ENCODE measurements at regions not wholly inside any gene's neighbourhood (a gene's known extent, or its start where the extent isn't known, plus 50 kb on each side); places are given as distances from the start of the nearest gene placed in this dataset.
A peak's percentile ranks its signal among the peaks of the same experiment; 100 is the strongest.

DNA sequence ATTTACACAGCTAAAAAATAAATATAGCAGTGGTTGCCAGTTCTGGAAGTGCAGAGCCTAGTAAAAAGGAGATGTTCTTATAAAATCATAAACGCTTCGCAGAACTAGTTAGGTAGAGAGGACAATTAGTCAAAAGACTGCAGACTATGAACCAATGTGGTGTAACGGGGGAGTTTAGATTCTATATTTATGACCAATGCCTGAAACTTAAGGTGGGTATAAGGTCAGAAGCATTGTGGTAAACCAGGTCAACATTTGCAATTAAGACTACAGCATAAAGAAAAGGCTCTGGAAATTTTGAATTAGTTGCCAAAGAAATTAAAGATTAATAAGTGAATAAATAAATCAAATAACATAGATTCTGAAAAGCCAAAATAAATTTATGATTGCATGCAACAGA lies 370.4 kb downstream of the PRDM9 start:
- H3K4me3 ChIP-seq = no peak overlapping the region
- H3K9me3 ChIP-seq (replicated peaks; ENCODE audit: control insufficient read depth, insufficient read depth, low read length) = no peaks in the 10 kb centered on the region
- 91% methylated on average over 3 of the region's 3 CpGs for WGBS (ENCODE audit: insufficient coverage, insufficient replicate concordance, low lambda C conversion rate, missing lambda C conversion rate)
- ATAC-seq = peak; percentile 71
- SMC1A ChIA-PET (ENCODE audit: uncharacterized antibody, unreplicated experiment) = interaction anchor here (0.7 kb wide), 1 partner anchor 164 kb away, joined by 3 read pairs; no protein-coding TSS in a partner anchor
- RAD21 ChIA-PET (ENCODE audit: unreplicated experiment) = no interaction called here
- no peaks in the 10 kb centered on the region for H3K79me2 ChIP-seq (ENCODE audit: control insufficient read depth, insufficient read depth, low read length)
- POLR2A ChIA-PET = no interaction called here
- no peak for TF ChIP-seq FOS (IDR thresholded peaks at IDR 0.05; ENCODE audit: borderline replicate concordance, extremely low read depth, insufficient read length)
- TF ChIP-seq NR2F1 (conservative IDR thresholded peaks at IDR 0.05) = peak; percentile 65; the same call in 1 of the 2 replicates
- H3K27ac ChIP-seq (ENCODE audit: control insufficient read depth, insufficient read depth) = no peak overlapping the region
- no TSS peak for BruUV-seq (replicated peaks)
- no peak overlapping the region for H2AFZ ChIP-seq (ENCODE audit: control insufficient read depth, low read depth, low read length)
- in situ Hi-C loops (cut with MboI) = no loop called here
- CTCF ChIA-PET = no interaction called here
- FAIRE-seq = no peak
- H4K20me1 ChIP-seq (ENCODE audit: control insufficient read depth, insufficient read depth) = no peaks in the 10 kb centered on the region
- intact Hi-C loops (cut with micrococcal nuclease; ENCODE audit: unreplicated experiment) = no loop called here
- H3K9ac ChIP-seq (ENCODE audit: control insufficient read depth, insufficient read depth, low read length) = no peak overlapping the region
- H3K36me3 ChIP-seq (ENCODE audit: control insufficient read depth in 2 of 2, insufficient read depth in 2 of 2, low read length in 1 of 2) = no peaks in the 10 kb centered on the region
- H3K27me3 ChIP-seq (replicated peaks in 1 of 2; ENCODE audit: control insufficient read depth in 2 of 2, insufficient read depth in 2 of 2, low read length in 1 of 2) = no peaks in the 10 kb centered on the region
- DNase-seq (ENCODE audit: low read depth, low spot score) = no peak
- no peaks in the 10 kb centered on the region for H3K4me1 ChIP-seq (ENCODE audit: control insufficient read depth, insufficient read depth, low read length)
- H3K4me2 ChIP-seq (ENCODE audit: control insufficient read depth, insufficient read depth) = no peak overlapping the region

DNA sequence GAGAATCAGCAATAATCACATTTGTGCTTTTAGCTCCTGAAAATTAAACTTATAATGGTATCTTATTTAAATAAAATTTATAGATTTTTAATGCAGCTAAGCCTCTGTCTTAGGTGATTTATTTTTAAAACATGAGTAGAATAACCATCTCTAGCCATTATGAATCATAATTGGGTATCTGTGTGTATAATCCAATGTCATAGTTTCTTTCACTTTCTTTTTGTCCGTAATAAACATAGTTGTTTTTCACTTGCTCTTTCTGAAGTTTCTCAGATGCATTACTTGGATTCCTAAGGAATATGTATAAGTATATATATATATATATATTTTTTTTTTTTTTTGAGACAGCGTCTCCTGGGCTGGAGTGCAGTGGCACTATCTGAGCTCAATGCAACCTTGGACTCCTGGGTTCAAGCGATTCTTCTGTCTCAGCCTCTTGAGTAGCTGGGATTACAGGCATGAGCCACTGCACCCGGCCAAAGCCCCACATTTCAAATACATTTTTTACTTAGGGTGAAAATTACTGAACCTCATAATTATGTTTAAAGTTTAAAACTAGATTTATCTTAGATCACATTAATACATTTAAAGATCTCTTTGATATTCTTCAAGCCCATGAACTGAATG lies 377.1 kb downstream of the PRDM9 start:
- Histone ChIP-seq H3K4me2 (ENCODE audit: control insufficient read depth, insufficient read depth) (no peak overlapping the region), H3K27ac (ENCODE audit: control insufficient read depth, insufficient read depth) (no peak overlapping the region), H3K36me3 (ENCODE audit: control insufficient read depth in 2 of 2, insufficient read depth in 2 of 2, low read length in 1 of 2) (no peaks in the 10 kb centered on the region), H4K20me1 (ENCODE audit: control insufficient read depth, insufficient read depth) (no peaks in the 10 kb centered on the region), H3K4me1 (ENCODE audit: control insufficient read depth, insufficient read depth, low read length) (no peaks in the 10 kb centered on the region), H3K9me3 (replicated peaks; ENCODE audit: control insufficient read depth, insufficient read depth, low read length) (no peaks in the 10 kb centered on the region), H2AFZ (ENCODE audit: control insufficient read depth, low read depth, low read length) (no peak overlapping the region), H3K27me3 (replicated peaks in 1 of 2; ENCODE audit: control insufficient read depth in 2 of 2, insufficient read depth in 2 of 2, low read length in 1 of 2) (no peaks in the 10 kb centered on the region), H3K79me2 (ENCODE audit: control insufficient read depth, insufficient read depth, low read length) (no peaks in the 10 kb centered on the region), H3K9ac (ENCODE audit: control insufficient read depth, insufficient read depth, low read length) (no peak overlapping the region), H3K4me3 (no peak overlapping the region)
- ATAC-seq = peak; percentile 68
- no peak for DNase-seq (ENCODE audit: low read depth, low spot score)
- SMC1A ChIA-PET (ENCODE audit: uncharacterized antibody, unreplicated experiment) = no interaction called here
- BruUV-seq (replicated peaks) = no TSS peak
- CTCF ChIA-PET = no interaction called here
- in situ Hi-C loops (cut with MboI) = no loop called here
- 26% methylated on average over 4 of the region's 4 CpGs for WGBS (ENCODE audit: insufficient coverage, insufficient replicate concordance, low lambda C conversion rate, missing lambda C conversion rate)
- POLR2A ChIA-PET = no interaction called here
- intact Hi-C loops (cut with micrococcal nuclease; ENCODE audit: unreplicated experiment) = loop anchor here (5.0 kb wide), 1 partner anchor 108 kb away; no protein-coding TSS in a partner anchor
- no peak for FAIRE-seq
- RAD21 ChIA-PET (ENCODE audit: unreplicated experiment) = no interaction called here
- TF ChIP-seq, protein P1, sequence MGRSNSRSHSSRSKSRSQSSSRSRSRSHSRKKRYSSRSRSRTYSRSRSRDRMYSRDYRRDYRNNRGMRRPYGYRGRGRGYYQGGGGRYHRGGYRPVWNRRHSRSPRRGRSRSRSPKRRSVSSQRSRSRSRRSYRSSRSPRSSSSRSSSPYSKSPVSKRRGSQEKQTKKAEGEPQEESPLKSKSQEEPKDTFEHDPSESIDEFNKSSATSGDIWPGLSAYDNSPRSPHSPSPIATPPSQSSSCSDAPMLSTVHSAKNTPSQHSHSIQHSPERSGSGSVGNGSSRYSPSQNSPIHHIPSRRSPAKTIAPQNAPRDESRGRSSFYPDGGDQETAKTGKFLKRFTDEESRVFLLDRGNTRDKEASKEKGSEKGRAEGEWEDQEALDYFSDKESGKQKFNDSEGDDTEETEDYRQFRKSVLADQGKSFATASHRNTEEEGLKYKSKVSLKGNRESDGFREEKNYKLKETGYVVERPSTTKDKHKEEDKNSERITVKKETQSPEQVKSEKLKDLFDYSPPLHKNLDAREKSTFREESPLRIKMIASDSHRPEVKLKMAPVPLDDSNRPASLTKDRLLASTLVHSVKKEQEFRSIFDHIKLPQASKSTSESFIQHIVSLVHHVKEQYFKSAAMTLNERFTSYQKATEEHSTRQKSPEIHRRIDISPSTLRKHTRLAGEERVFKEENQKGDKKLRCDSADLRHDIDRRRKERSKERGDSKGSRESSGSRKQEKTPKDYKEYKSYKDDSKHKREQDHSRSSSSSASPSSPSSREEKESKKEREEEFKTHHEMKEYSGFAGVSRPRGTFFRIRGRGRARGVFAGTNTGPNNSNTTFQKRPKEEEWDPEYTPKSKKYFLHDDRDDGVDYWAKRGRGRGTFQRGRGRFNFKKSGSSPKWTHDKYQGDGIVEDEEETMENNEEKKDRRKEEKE (IDR thresholded peaks at IDR 0.05) = no peak
- no peak for TF ChIP-seq PML (IDR thresholded peaks at IDR 0.05; ENCODE audit: low read length)
- TF ChIP-seq FOXK2 (IDR thresholded peaks at IDR 0.05) = no peak
- TF ChIP-seq CHD2 (IDR thresholded peaks at IDR 0.05; ENCODE audit: borderline replicate concordance, low read depth, low read length) = no peak
- TF ChIP-seq ZBED1 (IDR thresholded peaks at IDR 0.05; ENCODE audit: borderline replicate concordance) = no peak
- no peak for TF ChIP-seq NFYB (IDR thresholded peaks at IDR 0.05; ENCODE audit: insufficient read depth, low read depth, low read length)
- no peak for TF ChIP-seq ASH2L (IDR thresholded peaks at IDR 0.05; ENCODE audit: borderline replicate concordance, low read depth)
- TF ChIP-seq, protein P2, sequence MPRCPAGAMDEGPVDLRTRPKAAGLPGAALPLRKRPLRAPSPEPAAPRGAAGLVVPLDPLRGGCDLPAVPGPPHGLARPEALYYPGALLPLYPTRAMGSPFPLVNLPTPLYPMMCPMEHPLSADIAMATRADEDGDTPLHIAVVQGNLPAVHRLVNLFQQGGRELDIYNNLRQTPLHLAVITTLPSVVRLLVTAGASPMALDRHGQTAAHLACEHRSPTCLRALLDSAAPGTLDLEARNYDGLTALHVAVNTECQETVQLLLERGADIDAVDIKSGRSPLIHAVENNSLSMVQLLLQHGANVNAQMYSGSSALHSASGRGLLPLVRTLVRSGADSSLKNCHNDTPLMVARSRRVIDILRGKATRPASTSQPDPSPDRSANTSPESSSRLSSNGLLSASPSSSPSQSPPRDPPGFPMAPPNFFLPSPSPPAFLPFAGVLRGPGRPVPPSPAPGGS (IDR thresholded peaks at IDR 0.05; ENCODE audit: borderline replicate concordance, insufficient read depth, low read depth, low read length, poor library complexity, severe bottlenecking) = no peak
- TF ChIP-seq SUZ12 (IDR thresholded peaks at IDR 0.05; ENCODE audit: unreplicated experiment) = no peak
- no peak for TF ChIP-seq SREBF1 (IDR thresholded peaks at IDR 0.05; ENCODE audit: low read length)

Data from GM12878 (cell line).